HepG2 (cell line): ENCODE measurements at regions not wholly inside any gene's neighbourhood (a gene's known extent, or its start where the extent isn't known, plus 50 kb on each side); places are given as distances from the start of the nearest gene placed in this dataset.

Source experiments
- ATAC-seq: fragments of 200-7000 bp; cut with Tn5 transposase; 3 replicates; pipeline ENCODE4 v1.9.1; 2020; ENCODE audit warnings: mild to moderate bottlenecking, moderate library complexity
- BruUV-seq: library from RNA; stranded (reverse); fragments of 400-500 nt; replicated peaks from 2 replicates; lab custom pipeline; 2021; lab: Mats Ljungman, UMichigan
- CTCF ChIA-PET: fragments of 300-600 bp; formaldehyde crosslinking; extraction: SDS; loops from one replicate; lab custom pipeline; 2021; ENCODE audit warnings: low total read pairs, inconsistent platforms, low intra/inter-chr PET ratio; lab: Yijun Ruan, JAX
- POLR2A ChIA-PET: fragments of 350-600 bp; sonication (Branson Sonifier 250); formaldehyde crosslinking; loops from one replicate; lab custom pipeline; 2020; ENCODE audit warnings: antibody characterized with exemption, inconsistent platforms; lab: Yijun Ruan, JAX
- DNase-seq: peaks from one replicate; pipeline ENCODE4 v3.0.0-alpha.2; 2015; ENCODE audit warnings: low spot score
- FAIRE-seq: peaks from 3 replicates; lab custom pipeline; 2011; peaks lifted over from hg19 to GRCh38; lab: Jason Lieb, UNC
- H2AFZ ChIP-seq: one replicate; pipeline ENCODE4 v1.6.1; 2011; ENCODE audit warnings: low read length, inconsistent platforms
- H3K27ac ChIP-seq: fragments of 300-600 bp; 3 replicates; pipeline ENCODE4 v1.8.0; 2011; ENCODE audit warnings: mixed run types, mild to moderate bottlenecking, mixed read lengths, low read length, inconsistent platforms; ENCODE audit not compliant: insufficient read depth; ENCODE audit errors: extremely low read length
- H3K27me3 ChIP-seq, 2 experiments: fragments of 200-600 bp in 1 of 2; 2 replicates in 1 of 2; 3 replicates in 1 of 2; pipeline versions ENCODE4 v1.6.0 to v1.8.0; 2011; ENCODE audit warnings: low read length in 2 of 2, mild to moderate bottlenecking in 2 of 2, moderate library complexity in 2 of 2, inconsistent platforms in 1 of 2; ENCODE audit not compliant: insufficient read depth in 2 of 2, control insufficient read depth in 1 of 2
- H3K36me3 ChIP-seq, 2 experiments: fragments of 200-600 bp in 1 of 2; replicated peaks in 1 of 2; 2 replicates in 1 of 2; 3 replicates in 1 of 2; pipeline versions ENCODE4 v1.5.1 to v1.8.0; 2011; ENCODE audit warnings: low read length in 2 of 2, inconsistent platforms in 1 of 2; ENCODE audit not compliant: insufficient read depth in 2 of 2, control insufficient read depth in 1 of 2
- H3K4me1 ChIP-seq: 2 replicates; pipeline ENCODE4 v1.5.1; 2012; ENCODE audit warnings: low read length, inconsistent platforms; ENCODE audit not compliant: insufficient read depth
- H3K4me2 ChIP-seq: 2 replicates; pipeline ENCODE4 v1.6.0; 2011; ENCODE audit warnings: low read depth, low read length, inconsistent platforms
- H3K4me3 ChIP-seq, 3 experiments: fragments of 200-600 bp in 1 of 3; sonication (generic), shearing (Covaris generic) in 1 of 3; replicated peaks in 1 of 3; 2 replicates each; pipeline ENCODE4 v1.5.1; 2011 to 2016; ENCODE audit warnings: low read length in 3 of 3, inconsistent platforms in 2 of 3, low read depth in 2 of 3, mild to moderate bottlenecking in 2 of 3, control low read depth in 1 of 3, mixed read lengths in 1 of 3; ENCODE audit not compliant: insufficient read depth in 1 of 3
- H3K79me2 ChIP-seq: one replicate; pipeline ENCODE4 v1.6.1; 2011; ENCODE audit warnings: low read length, inconsistent platforms; ENCODE audit not compliant: insufficient read depth
- H3K9ac ChIP-seq: 2 replicates; pipeline ENCODE4 v1.6.0; 2011; ENCODE audit warnings: mild to moderate bottlenecking, low read depth, low read length, inconsistent platforms; ENCODE audit not compliant: insufficient read depth
- H3K9me3 ChIP-seq: 2 replicates; pipeline ENCODE4 v1.5.1; 2012; ENCODE audit warnings: mild to moderate bottlenecking, low read length
- H4K20me1 ChIP-seq: 2 replicates; pipeline ENCODE4 v1.6.0; 2011; ENCODE audit warnings: inconsistent platforms, mild to moderate bottlenecking, low read length, moderate library complexity; ENCODE audit not compliant: insufficient read depth
- CENPT ChIP-seq: sonication (generic); formaldehyde crosslinking; IDR thresholded peaks from 2 replicates; pipeline ENCODE4 v1.8.0; 2022; ENCODE audit warnings: low read depth, mild to moderate bottlenecking, moderate library complexity, missing genetic modification reagents
- CENPX ChIP-seq: sonication (generic); formaldehyde crosslinking; IDR thresholded peaks from 2 replicates; pipeline ENCODE4 v1.9.0; 2021; ENCODE audit warnings: mild to moderate bottlenecking, missing genetic modification reagents, moderate library complexity
- DBP ChIP-seq: sonication (generic); formaldehyde crosslinking; IDR thresholded peaks from 2 replicates; pipeline ENCODE4 v1.4.0; 2020; ENCODE audit warnings: missing genetic modification reagents; ENCODE audit errors: not compliant biosample characterization
- KDM5B ChIP-seq: sonication (generic); formaldehyde crosslinking; IDR thresholded peaks from 2 replicates; pipeline ENCODE4 v1.4.0; 2020; ENCODE audit warnings: missing genetic modification reagents, mild to moderate bottlenecking, borderline replicate concordance
- KIAA2018 ChIP-seq: sonication (generic); formaldehyde crosslinking; IDR thresholded peaks from 2 replicates; pipeline ENCODE4 v1.5.0; 2020; ENCODE audit warnings: mild to moderate bottlenecking, missing genetic modification reagents, borderline replicate concordance
- NFE2L2 ChIP-seq: fragments of 150-350 bp; IDR thresholded peaks from 2 replicates; pipeline ENCODE4 v1.6.1; 2014; ENCODE audit warnings: low read length
- NRL ChIP-seq: sonication (generic); formaldehyde crosslinking; IDR thresholded peaks from 2 replicates; pipeline ENCODE4 v1.5.0; 2020; ENCODE audit warnings: missing genetic modification reagents, mild to moderate bottlenecking, moderate library complexity, borderline replicate concordance
- ZNF572 ChIP-seq: sonication (generic); formaldehyde crosslinking; IDR thresholded peaks from 2 replicates; pipeline ENCODE4 v1.5.1; 2020; ENCODE audit warnings: mild to moderate bottlenecking, missing genetic modification reagents
- ZNF737 ChIP-seq: sonication (generic); formaldehyde crosslinking; IDR thresholded peaks from 2 replicates; pipeline ENCODE4 v1.5.0; 2020; ENCODE audit warnings: missing genetic modification reagents, mild to moderate bottlenecking, borderline replicate concordance
- in situ Hi-C: cut with HindIII; loops from 2 replicates; pipeline ENCODE4 v1.10.0; 2017; ENCODE audit warnings: low pct_unique_long_range_greater_than_20kb; ENCODE audit not compliant: extremely low pct_ligation_motif_present
- intact Hi-C: fragments of 100-400 bp; cut with micrococcal nuclease; formaldehyde crosslinking; loops from one replicate; pipeline ENCODE4 v1.10.0; 2022; ENCODE audit not compliant: unreplicated experiment

GRCh38 chr1:201745023-201745422 lies 83.9 kb upstream of the IPO9 start (continued):
- TF ChIP-seq KIAA2018 (CRISPR knock-in tag), result no peak
- TF ChIP-seq CENPX, result no peak
- no peak for TF ChIP-seq NRL (CRISPR knock-in tag)
- TF ChIP-seq ZNF572 (CRISPR knock-in tag), result no peak
- no peak for TF ChIP-seq KDM5B (CRISPR knock-in tag)

- in situ Hi-C loops, result no loop called here
- H3K79me2 ChIP-seq, result no peaks in the 10 kb centered on the region
- ATAC-seq, result no peak
- TF ChIP-seq ZNF737 (CRISPR knock-in tag), result no peak
- TF ChIP-seq NFE2L2, result 0 out of 2 replicates have a peak, but pooled peaks have one; percentile 3
- no peak for TF ChIP-seq CENPT (CRISPR knock-in tag)
- no peak for TF ChIP-seq DBP
- no peaks in the 10 kb centered on the region for H3K9me3 ChIP-seq
- no peak overlapping the region for H3K4me2 ChIP-seq
- no peak overlapping the region for H3K9ac ChIP-seq
- peaks cover 0 to 13% of the 10 kb centered on the region in 2 experiments; a peak in 2 of 5 replicates for H3K27me3 ChIP-seq
- DNase-seq, result no peak
- intact Hi-C loops, result no loop called here
- POLR2A ChIA-PET, result no interaction called here
- BruUV-seq, result no TSS peak
- no peak overlapping the region for H2AFZ ChIP-seq
- no peaks in the 10 kb centered on the region for H3K36me3 ChIP-seq
- no peaks in the 10 kb centered on the region for H3K4me1 ChIP-seq
- H3K4me3 ChIP-seq, result no peak overlapping the region
- H3K27ac ChIP-seq, result no peak overlapping the region
- CTCF ChIA-PET, result no interaction called here
- no peak for FAIRE-seq
- H4K20me1 ChIP-seq, result no peaks in the 10 kb centered on the region
Observed at GRCh38 chr1:201746156-201746555, 82.8 kb upstream of the IPO9 start.
